ENCODE measurements at regions not wholly inside any gene's neighbourhood (a gene's known extent, or its start where the extent isn't known, plus 50 kb on each side); places are given as distances from the start of the nearest gene placed in this dataset.

- Mint-ChIP-seq H3K27me3 (no peaks in the 10 kb centered on the region), H3K4me1 (ENCODE audit: low read depth) (no peaks in the 10 kb centered on the region), H3K4me3 (no peak overlapping the region), H3K36me3 (ENCODE audit: low read depth) (no peaks in the 10 kb centered on the region), H3K27ac (no peak overlapping the region), H3K9me3 (peaks cover 11% of the 10 kb centered on the region)
- no peak for ATAC-seq (ENCODE audit: poor library complexity)
- DNase-seq = no peak
- Histone ChIP-seq H3K27me3 (ENCODE audit: control insufficient read depth in 1 of 2, insufficient read depth in 2 of 2, low read length in 2 of 2) (no peaks in the 10 kb centered on the region), H3K36me3 (ENCODE audit: insufficient read depth, low read length) (no peaks in the 10 kb centered on the region), H3K27ac (ENCODE audit: low read depth in 1 of 2, low read length in 2 of 2) (no peak overlapping the region), H3K4me3 (ENCODE audit: low read length) (no peak overlapping the region), H3K4me1 (ENCODE audit: insufficient read depth, low read length) (no peaks in the 10 kb centered on the region), H3K9me3 (ENCODE audit: control insufficient read depth in 1 of 2, insufficient read depth in 1 of 2, low read length in 2 of 2) (peaks cover 0 to 3% of the 10 kb centered on the region in 2 experiments)
- CTCF ChIA-PET = no interaction called here
- intact Hi-C loops (cut with DNase I, micrococcal nuclease) = no loop called here
- TF ChIP-seq CTCF (IDR thresholded peaks at IDR 0.05) = no peak
- POLR2A ChIA-PET = no interaction called here
These were observed 311.8 kb upstream of the POM121L12 start for GRCh38 chr7:52723606-52724005.

GRCh38 chr7:52720856-52721255, 314.6 kb upstream of the POM121L12 start:
- Mint-ChIP-seq H3K27ac (no peak overlapping the region), H3K9me3 (peaks cover 10% of the 10 kb centered on the region), H3K36me3 (ENCODE audit: low read depth) (no peaks in the 10 kb centered on the region), H3K27me3 (no peaks in the 10 kb centered on the region), H3K4me1 (ENCODE audit: low read depth) (no peaks in the 10 kb centered on the region), H3K4me3 (no peak overlapping the region)
- ATAC-seq (ENCODE audit: poor library complexity) (no peak), DNase-seq (no peak)
- Histone ChIP-seq H3K27ac (ENCODE audit: low read depth in 1 of 2, low read length in 2 of 2) (no peak overlapping the region), H3K4me3 (ENCODE audit: low read length) (no peak overlapping the region), H3K4me1 (ENCODE audit: insufficient read depth, low read length) (no peaks in the 10 kb centered on the region), H3K36me3 (ENCODE audit: insufficient read depth, low read length) (no peaks in the 10 kb centered on the region), H3K27me3 (ENCODE audit: control insufficient read depth in 1 of 2, insufficient read depth in 2 of 2, low read length in 2 of 2) (no peaks in the 10 kb centered on the region), H3K9me3 (ENCODE audit: control insufficient read depth in 1 of 2, insufficient read depth in 1 of 2, low read length in 2 of 2) (peaks cover 0 to 5% of the 10 kb centered on the region in 2 experiments)
- CTCF ChIA-PET = no interaction called here
- TF ChIP-seq CTCF (IDR thresholded peaks at IDR 0.05) = no peak
- intact Hi-C loops (cut with DNase I, micrococcal nuclease) = no loop called here
- POLR2A ChIA-PET = no interaction called here

GRCh38 chr7:52719677-52720076, 315.8 kb upstream of the POM121L12 start:
- ATAC-seq (ENCODE audit: poor library complexity) (no peak), DNase-seq (no peak)
- Histone ChIP-seq H3K27ac (ENCODE audit: low read depth in 1 of 2, low read length in 2 of 2) (no peak overlapping the region), H3K9me3 (ENCODE audit: control insufficient read depth in 1 of 2, insufficient read depth in 1 of 2, low read length in 2 of 2) (peaks cover 0 to 5% of the 10 kb centered on the region in 2 experiments), H3K4me3 (ENCODE audit: low read length) (no peak overlapping the region), H3K4me1 (ENCODE audit: insufficient read depth, low read length) (no peaks in the 10 kb centered on the region), H3K36me3 (ENCODE audit: insufficient read depth, low read length) (no peaks in the 10 kb centered on the region), H3K27me3 (ENCODE audit: control insufficient read depth in 1 of 2, insufficient read depth in 2 of 2, low read length in 2 of 2) (no peaks in the 10 kb centered on the region)
- Mint-ChIP-seq H3K9me3 (peaks cover 8% of the 10 kb centered on the region), H3K4me3 (no peak overlapping the region), H3K27ac (no peak overlapping the region), H3K4me1 (ENCODE audit: low read depth) (no peaks in the 10 kb centered on the region), H3K36me3 (ENCODE audit: low read depth) (no peaks in the 10 kb centered on the region), H3K27me3 (no peaks in the 10 kb centered on the region)
- ChIA-PET CTCF (no interaction called here), POLR2A (no interaction called here)
- TF ChIP-seq CTCF (IDR thresholded peaks at IDR 0.05) = no peak
- intact Hi-C loops (cut with DNase I, micrococcal nuclease) = no loop called here

Measured in CD4-positive, alpha-beta T cell (primary cell).